Keratinocyte (primary cell): ENCODE measurements at regions not wholly inside any gene's neighbourhood (a gene's known extent, or its start where the extent isn't known, plus 50 kb on each side); places are given as distances from the start of the nearest gene placed in this dataset.

ENCODE experiments used
- DNase-seq: peaks from one replicate; pipeline ENCODE4 v3.0.0-alpha.2; 2011; ENCODE audit warnings: low read depth, missing footprints, low spot score
- FAIRE-seq: peaks from 2 replicates; lab custom pipeline; 2011; peaks lifted over from hg19 to GRCh38; lab: Jason Lieb, UNC
- H2AFZ ChIP-seq: 2 replicates; pipeline ENCODE4 v1.6.0; 2012; ENCODE audit warnings: low read length, control low read depth, inconsistent platforms; ENCODE audit not compliant: control insufficient read depth
- H3K27ac ChIP-seq: 2 replicates; pipeline ENCODE4 v1.5.1; 2011; ENCODE audit warnings: low read length; ENCODE audit not compliant: control insufficient read depth, insufficient read depth
- H3K27me3 ChIP-seq: 3 replicates; pipeline ENCODE4 v1.6.0; 2011; ENCODE audit warnings: low read length; ENCODE audit not compliant: control insufficient read depth, insufficient read depth; ENCODE audit errors: extremely low read depth
- H3K36me3 ChIP-seq, 2 experiments: 2 replicates in 1 of 2; 3 replicates in 1 of 2; pipeline ENCODE4 v1.5.1; 2011; ENCODE audit warnings: low read length in 2 of 2, mild to moderate bottlenecking in 1 of 2; ENCODE audit not compliant: control insufficient read depth in 2 of 2, insufficient read depth in 2 of 2; ENCODE audit errors: extremely low read depth in 1 of 2
- H3K4me1 ChIP-seq: 3 replicates; pipeline ENCODE4 v1.5.1; 2011; ENCODE audit warnings: low read length; ENCODE audit not compliant: control insufficient read depth, insufficient read depth; ENCODE audit errors: extremely low read depth
- H3K4me2 ChIP-seq: 3 replicates; pipeline ENCODE4 v1.6.0; 2011; ENCODE audit warnings: low read depth, low read length; ENCODE audit not compliant: control insufficient read depth, insufficient read depth; ENCODE audit errors: extremely low read depth
- H3K4me3 ChIP-seq, 3 experiments: fragments of 200-600 bp in 1 of 3; sonication (generic) in 1 of 3; 2 replicates in 2 of 3; 3 replicates in 1 of 3; pipeline ENCODE4 v1.5.1; 2011 to 2016; ENCODE audit warnings: low read length in 3 of 3, mild to moderate bottlenecking in 3 of 3, control low read depth in 2 of 3, inconsistent platforms in 1 of 3, low read depth in 1 of 3, mixed read lengths in 1 of 3, mixed run types in 1 of 3, moderate library complexity in 1 of 3; ENCODE audit not compliant: control insufficient read depth in 2 of 3, insufficient read depth in 2 of 3; ENCODE audit errors: extremely low read depth in 1 of 3
- H3K79me2 ChIP-seq: 2 replicates; pipeline ENCODE4 v1.6.0; 2012; ENCODE audit warnings: low read length; ENCODE audit not compliant: control insufficient read depth, insufficient read depth
- H3K9ac ChIP-seq: 3 replicates; pipeline ENCODE4 v1.6.0; 2011; ENCODE audit warnings: low read length; ENCODE audit not compliant: control insufficient read depth, insufficient read depth; ENCODE audit errors: extremely low read depth
- H3K9me1 ChIP-seq: 3 replicates; pipeline ENCODE4 v1.6.0; 2011; ENCODE audit warnings: low read length; ENCODE audit not compliant: control insufficient read depth, insufficient read depth; ENCODE audit errors: extremely low read depth
- H3K9me3 ChIP-seq: 2 replicates; pipeline ENCODE4 v1.5.1; 2012; ENCODE audit warnings: low read depth, low read length; ENCODE audit not compliant: control insufficient read depth
- H4K20me1 ChIP-seq: 3 replicates; pipeline ENCODE4 v1.6.0; 2011; ENCODE audit warnings: low read length; ENCODE audit not compliant: control insufficient read depth, insufficient read depth; ENCODE audit errors: extremely low read depth
- CTCF ChIP-seq, 3 experiments: IDR thresholded peaks in 1 of 3; conservative IDR thresholded peaks in 1 of 3; optimal IDR thresholded peaks in 1 of 3; 2 replicates in 2 of 3; 3 replicates in 1 of 3; pipeline versions ENCODE3 to v1.5.1; 2011; ENCODE audit warnings: low read length in 3 of 3, mild to moderate bottlenecking in 3 of 3, moderate library complexity in 2 of 3, control low read depth in 1 of 3, inconsistent platforms in 1 of 3; ENCODE audit not compliant: insufficient read depth in 2 of 3; ENCODE audit errors: extremely low read depth in 1 of 3
- EZH2 ChIP-seq: IDR thresholded peaks from one replicate; pipeline ENCODE4 v1.6.1; 2012; ENCODE audit warnings: inconsistent platforms, mild to moderate bottlenecking, low read length, moderate library complexity
- dilution Hi-C: fragments of 300-500 bp; cut with MboI; formaldehyde crosslinking; loops from one replicate; pipeline ENCODE4 v1.7.0; 2020; ENCODE audit warnings: low sequenced_read_pairs; ENCODE audit not compliant: extremely low pct_ligation_motif_present

DNA sequence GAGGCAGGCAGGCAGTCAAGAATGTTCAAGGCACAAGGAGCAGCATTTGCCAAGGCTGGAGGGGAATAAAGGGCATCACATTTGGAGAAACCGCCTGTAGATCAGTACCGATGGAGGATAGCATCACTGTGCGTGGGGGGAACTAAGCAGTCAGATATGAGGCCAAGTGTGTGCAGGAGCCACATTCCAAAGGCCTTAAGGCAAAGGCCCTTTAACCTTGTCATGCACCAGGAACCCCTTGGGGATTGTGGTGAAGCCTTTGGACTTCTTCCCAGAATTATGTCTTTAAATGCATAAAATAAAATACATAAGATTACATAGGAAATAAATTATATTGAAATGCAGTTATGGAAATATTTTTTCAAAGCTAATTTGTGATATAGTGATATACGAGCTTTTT is 532.1 kb downstream of the BUD13 start:
- no peak overlapping the region for H3K4me2 ChIP-seq
- no peaks in the 10 kb centered on the region for H3K9me1 ChIP-seq
- H3K27me3 ChIP-seq: no peaks in the 10 kb centered on the region
- no peaks in the 10 kb centered on the region for H4K20me1 ChIP-seq
- DNase-seq (no peak), FAIRE-seq (no peak)
- TF ChIP-seq EZH2 (no peak), CTCF (optimal IDR thresholded peaks at IDR 0.05 in 1 of 3, IDR thresholded peaks at IDR 0.05 in 1 of 3, conservative IDR thresholded peaks at IDR 0.05 in 1 of 3; ENCODE audit: extremely low read depth in 1 of 3, insufficient read depth in 2 of 3, low read length in 3 of 3) (no peak)
- no peak overlapping the region for H2AFZ ChIP-seq
- H3K9ac ChIP-seq: no peak overlapping the region
- no peak overlapping the region for H3K4me3 ChIP-seq
- no peak overlapping the region for H3K27ac ChIP-seq
- H3K9me3 ChIP-seq: no peaks in the 10 kb centered on the region
- H3K4me1 ChIP-seq: no peaks in the 10 kb centered on the region
- H3K36me3 ChIP-seq: no peaks in the 10 kb centered on the region
- dilution Hi-C loops: no loop called here
- no peaks in the 10 kb centered on the region for H3K79me2 ChIP-seq

DNA sequence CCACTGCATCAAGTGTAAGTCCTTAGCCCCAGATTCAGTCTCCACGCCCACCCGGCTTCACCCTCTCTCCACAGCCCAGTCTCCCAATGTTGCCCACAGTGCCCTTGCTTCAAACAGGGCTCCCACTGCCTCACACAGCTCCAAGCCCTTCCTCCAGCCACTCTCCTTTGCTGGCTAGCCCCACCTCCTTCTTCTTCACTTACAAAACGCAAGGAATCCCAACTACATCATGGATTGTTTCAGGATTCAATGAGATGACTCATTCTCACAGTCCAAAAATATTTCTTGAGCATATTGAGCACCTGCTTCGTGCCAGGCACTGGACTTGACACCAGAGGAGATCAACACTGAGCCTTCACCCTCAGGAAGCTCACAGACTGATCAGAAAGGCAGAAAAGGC is 533.5 kb downstream of the BUD13 start:
- H3K36me3 ChIP-seq: no peaks in the 10 kb centered on the region
- no peaks in the 10 kb centered on the region for H3K79me2 ChIP-seq
- H3K4me1 ChIP-seq: no peaks in the 10 kb centered on the region
- FAIRE-seq (no peak), DNase-seq (no peak)
- no peak overlapping the region for H3K4me3 ChIP-seq
- no peak overlapping the region for H2AFZ ChIP-seq
- H3K9ac ChIP-seq: no peak overlapping the region
- no peaks in the 10 kb centered on the region for H3K9me3 ChIP-seq
- H4K20me1 ChIP-seq: no peaks in the 10 kb centered on the region
- H3K4me2 ChIP-seq: no peak overlapping the region
- no peaks in the 10 kb centered on the region for H3K27me3 ChIP-seq
- no peaks in the 10 kb centered on the region for H3K9me1 ChIP-seq
- dilution Hi-C loops: no loop called here
- H3K27ac ChIP-seq: no peak overlapping the region
- TF ChIP-seq EZH2 (no peak), CTCF (optimal IDR thresholded peaks at IDR 0.05 in 1 of 3, IDR thresholded peaks at IDR 0.05 in 1 of 3, conservative IDR thresholded peaks at IDR 0.05 in 1 of 3; ENCODE audit: extremely low read depth in 1 of 3, insufficient read depth in 2 of 3, low read length in 3 of 3) (no peak)
